ENCODE measurements at regions not wholly inside any gene's neighbourhood (a gene's known extent, or its start where the extent isn't known, plus 50 kb on each side); places are given as distances from the start of the nearest gene placed in this dataset.

GRCh38 chr11:79939111-79939510, 498.3 kb upstream of the TENM4 start:
- H3K4me3 ChIP-seq (ENCODE audit: low read depth in 1 of 5, low read length in 5 of 5) = no peak overlapping the region
- no peaks in the 10 kb centered on the region for H3K9me3 ChIP-seq (ENCODE audit: control insufficient read depth in 5 of 5, low read length in 5 of 5)
- H3K4me1 ChIP-seq (ENCODE audit: control insufficient read depth in 5 of 5, insufficient read depth in 5 of 5, low read length in 5 of 5) = no peaks in the 10 kb centered on the region
- no peak overlapping the region for H3K9ac ChIP-seq (ENCODE audit: low read length in 5 of 5)
- H3K27ac ChIP-seq (ENCODE audit: low read depth, low read length) = no peak overlapping the region
- no peaks in the 10 kb centered on the region for H3K27me3 ChIP-seq (ENCODE audit: control insufficient read depth in 5 of 5, insufficient read depth in 4 of 5, low read length in 5 of 5)
- H3K36me3 ChIP-seq (ENCODE audit: control insufficient read depth in 5 of 5, insufficient read depth in 5 of 5, low read length in 5 of 5) = no peaks in the 10 kb centered on the region

- H3K9ac ChIP-seq (ENCODE audit: low read length in 5 of 5) = no peak overlapping the region
- H3K9me3 ChIP-seq (ENCODE audit: control insufficient read depth in 5 of 5, low read length in 5 of 5) = no peaks in the 10 kb centered on the region
- no peaks in the 10 kb centered on the region for H3K36me3 ChIP-seq (ENCODE audit: control insufficient read depth in 5 of 5, insufficient read depth in 5 of 5, low read length in 5 of 5)
- no peaks in the 10 kb centered on the region for H3K4me1 ChIP-seq (ENCODE audit: control insufficient read depth in 5 of 5, insufficient read depth in 5 of 5, low read length in 5 of 5)
- no peak overlapping the region for H3K4me3 ChIP-seq (ENCODE audit: low read depth in 1 of 5, low read length in 5 of 5)
- H3K27ac ChIP-seq (ENCODE audit: low read depth, low read length) = no peak overlapping the region
- no peaks in the 10 kb centered on the region for H3K27me3 ChIP-seq (ENCODE audit: control insufficient read depth in 5 of 5, insufficient read depth in 4 of 5, low read length in 5 of 5)
Observed at GRCh38 chr11:79937676-79938334, 497.0 kb upstream of the TENM4 start.

GRCh38 chr11:79932612-79933011, 491.8 kb upstream of the TENM4 start:
- Histone ChIP-seq H3K9me3 (ENCODE audit: control insufficient read depth in 5 of 5, low read length in 5 of 5) (no peaks in the 10 kb centered on the region), H3K4me1 (ENCODE audit: control insufficient read depth in 5 of 5, insufficient read depth in 5 of 5, low read length in 5 of 5) (no peaks in the 10 kb centered on the region), H3K36me3 (ENCODE audit: control insufficient read depth in 5 of 5, insufficient read depth in 5 of 5, low read length in 5 of 5) (no peaks in the 10 kb centered on the region), H3K9ac (ENCODE audit: low read length in 5 of 5) (no peak overlapping the region), H3K4me3 (ENCODE audit: low read depth in 1 of 5, low read length in 5 of 5) (no peak overlapping the region), H3K27ac (ENCODE audit: low read depth, low read length) (no peak overlapping the region), H3K27me3 (ENCODE audit: control insufficient read depth in 5 of 5, insufficient read depth in 4 of 5, low read length in 5 of 5) (no peaks in the 10 kb centered on the region)

- H3K9ac ChIP-seq (ENCODE audit: low read length in 5 of 5) = no peak overlapping the region
- H3K4me1 ChIP-seq (ENCODE audit: control insufficient read depth in 5 of 5, insufficient read depth in 5 of 5, low read length in 5 of 5) = no peaks in the 10 kb centered on the region
- H3K27ac ChIP-seq (ENCODE audit: low read depth, low read length) = no peak overlapping the region
- no peak overlapping the region for H3K4me3 ChIP-seq (ENCODE audit: low read depth in 1 of 5, low read length in 5 of 5)
- H3K27me3 ChIP-seq (ENCODE audit: control insufficient read depth in 5 of 5, insufficient read depth in 4 of 5, low read length in 5 of 5) = no peaks in the 10 kb centered on the region
- H3K9me3 ChIP-seq (ENCODE audit: control insufficient read depth in 5 of 5, low read length in 5 of 5) = no peaks in the 10 kb centered on the region
- no peaks in the 10 kb centered on the region for H3K36me3 ChIP-seq (ENCODE audit: control insufficient read depth in 5 of 5, insufficient read depth in 5 of 5, low read length in 5 of 5)
Observed at GRCh38 chr11:79931692-79932091, 490.9 kb upstream of the TENM4 start.

GRCh38 chr11:79926707-79927106, 485.9 kb upstream of the TENM4 start:
- Histone ChIP-seq H3K36me3 (ENCODE audit: control insufficient read depth in 5 of 5, insufficient read depth in 5 of 5, low read length in 5 of 5) (no peaks in the 10 kb centered on the region), H3K9me3 (ENCODE audit: control insufficient read depth in 5 of 5, low read length in 5 of 5) (no peaks in the 10 kb centered on the region), H3K27me3 (ENCODE audit: control insufficient read depth in 5 of 5, insufficient read depth in 4 of 5, low read length in 5 of 5) (no peaks in the 10 kb centered on the region), H3K27ac (ENCODE audit: low read depth, low read length) (no peak overlapping the region), H3K4me1 (ENCODE audit: control insufficient read depth in 5 of 5, insufficient read depth in 5 of 5, low read length in 5 of 5) (no peaks in the 10 kb centered on the region), H3K4me3 (ENCODE audit: low read depth in 1 of 5, low read length in 5 of 5) (no peak overlapping the region), H3K9ac (ENCODE audit: low read length in 5 of 5) (no peak overlapping the region)

GRCh38 chr11:79925570-79925969, 484.7 kb upstream of the TENM4 start:
- Histone ChIP-seq H3K4me1 (ENCODE audit: control insufficient read depth in 5 of 5, insufficient read depth in 5 of 5, low read length in 5 of 5) (no peaks in the 10 kb centered on the region), H3K4me3 (ENCODE audit: low read depth in 1 of 5, low read length in 5 of 5) (no peak overlapping the region), H3K36me3 (ENCODE audit: control insufficient read depth in 5 of 5, insufficient read depth in 5 of 5, low read length in 5 of 5) (no peaks in the 10 kb centered on the region), H3K27ac (ENCODE audit: low read depth, low read length) (no peak overlapping the region), H3K9me3 (ENCODE audit: control insufficient read depth in 5 of 5, low read length in 5 of 5) (no peaks in the 10 kb centered on the region), H3K27me3 (ENCODE audit: control insufficient read depth in 5 of 5, insufficient read depth in 4 of 5, low read length in 5 of 5) (no peaks in the 10 kb centered on the region), H3K9ac (ENCODE audit: low read length in 5 of 5) (no peak overlapping the region)

GRCh38 chr11:79922641-79923040, 481.8 kb upstream of the TENM4 start:
- Histone ChIP-seq H3K36me3 (ENCODE audit: control insufficient read depth in 5 of 5, insufficient read depth in 5 of 5, low read length in 5 of 5) (no peaks in the 10 kb centered on the region), H3K9me3 (ENCODE audit: control insufficient read depth in 5 of 5, low read length in 5 of 5) (no peaks in the 10 kb centered on the region), H3K9ac (ENCODE audit: low read length in 5 of 5) (no peak overlapping the region), H3K27ac (ENCODE audit: low read depth, low read length) (no peak overlapping the region), H3K4me1 (ENCODE audit: control insufficient read depth in 5 of 5, insufficient read depth in 5 of 5, low read length in 5 of 5) (no peaks in the 10 kb centered on the region), H3K27me3 (ENCODE audit: control insufficient read depth in 5 of 5, insufficient read depth in 4 of 5, low read length in 5 of 5) (no peaks in the 10 kb centered on the region), H3K4me3 (ENCODE audit: low read depth in 1 of 5, low read length in 5 of 5) (no peak overlapping the region)

- no peak overlapping the region for H3K4me3 ChIP-seq (ENCODE audit: low read depth in 1 of 5, low read length in 5 of 5)
- H3K27me3 ChIP-seq (ENCODE audit: control insufficient read depth in 5 of 5, insufficient read depth in 4 of 5, low read length in 5 of 5) = no peaks in the 10 kb centered on the region
- no peaks in the 10 kb centered on the region for H3K4me1 ChIP-seq (ENCODE audit: control insufficient read depth in 5 of 5, insufficient read depth in 5 of 5, low read length in 5 of 5)
- H3K9me3 ChIP-seq (ENCODE audit: control insufficient read depth in 5 of 5, low read length in 5 of 5) = no peaks in the 10 kb centered on the region
- no peaks in the 10 kb centered on the region for H3K36me3 ChIP-seq (ENCODE audit: control insufficient read depth in 5 of 5, insufficient read depth in 5 of 5, low read length in 5 of 5)
- no peak overlapping the region for H3K27ac ChIP-seq (ENCODE audit: low read depth, low read length)
- no peak overlapping the region for H3K9ac ChIP-seq (ENCODE audit: low read length in 5 of 5)
Observed at GRCh38 chr11:79920480-79920879, 479.6 kb upstream of the TENM4 start.

- Histone ChIP-seq H3K9me3 (ENCODE audit: control insufficient read depth in 5 of 5, low read length in 5 of 5) (no peaks in the 10 kb centered on the region), H3K4me1 (ENCODE audit: control insufficient read depth in 5 of 5, insufficient read depth in 5 of 5, low read length in 5 of 5) (no peaks in the 10 kb centered on the region), H3K9ac (ENCODE audit: low read length in 5 of 5) (no peak overlapping the region), H3K4me3 (ENCODE audit: low read depth in 1 of 5, low read length in 5 of 5) (no peak overlapping the region), H3K36me3 (ENCODE audit: control insufficient read depth in 5 of 5, insufficient read depth in 5 of 5, low read length in 5 of 5) (no peaks in the 10 kb centered on the region), H3K27ac (ENCODE audit: low read depth, low read length) (no peak overlapping the region), H3K27me3 (ENCODE audit: control insufficient read depth in 5 of 5, insufficient read depth in 4 of 5, low read length in 5 of 5) (no peaks in the 10 kb centered on the region)
Observed at GRCh38 chr11:79919350-79919749, 478.5 kb upstream of the TENM4 start.

GRCh38 chr11:79918846-79919245, 478.0 kb upstream of the TENM4 start:
- H3K27me3 ChIP-seq (ENCODE audit: control insufficient read depth in 5 of 5, insufficient read depth in 4 of 5, low read length in 5 of 5) = no peaks in the 10 kb centered on the region
- H3K4me1 ChIP-seq (ENCODE audit: control insufficient read depth in 5 of 5, insufficient read depth in 5 of 5, low read length in 5 of 5) = no peaks in the 10 kb centered on the region
- H3K9me3 ChIP-seq (ENCODE audit: control insufficient read depth in 5 of 5, low read length in 5 of 5) = no peaks in the 10 kb centered on the region
- no peaks in the 10 kb centered on the region for H3K36me3 ChIP-seq (ENCODE audit: control insufficient read depth in 5 of 5, insufficient read depth in 5 of 5, low read length in 5 of 5)
- no peak overlapping the region for H3K27ac ChIP-seq (ENCODE audit: low read depth, low read length)
- no peak overlapping the region for H3K4me3 ChIP-seq (ENCODE audit: low read depth in 1 of 5, low read length in 5 of 5)
- H3K9ac ChIP-seq (ENCODE audit: low read length in 5 of 5) = no peak overlapping the region

- peaks cover 3 to 7% (median 5%) of the 10 kb centered on the region in 5 donors for H3K9me3 ChIP-seq (ENCODE audit: control insufficient read depth in 5 of 5, low read length in 5 of 5)
- H3K4me3 ChIP-seq (ENCODE audit: low read depth in 1 of 5, low read length in 5 of 5) = no peak overlapping the region
- H3K9ac ChIP-seq (ENCODE audit: low read length in 5 of 5) = no peak overlapping the region
- H3K27me3 ChIP-seq (ENCODE audit: control insufficient read depth in 5 of 5, insufficient read depth in 4 of 5, low read length in 5 of 5) = no peaks in the 10 kb centered on the region
- H3K4me1 ChIP-seq (ENCODE audit: control insufficient read depth in 5 of 5, insufficient read depth in 5 of 5, low read length in 5 of 5) = no peaks in the 10 kb centered on the region
- no peaks in the 10 kb centered on the region for H3K36me3 ChIP-seq (ENCODE audit: control insufficient read depth in 5 of 5, insufficient read depth in 5 of 5, low read length in 5 of 5)
- H3K27ac ChIP-seq (ENCODE audit: low read depth, low read length) = no peak overlapping the region
Observed at GRCh38 chr11:79906164-79906563, 465.3 kb upstream of the TENM4 start.

Measured in subcutaneous abdominal adipose tissue (tissue), 5 donors.